RWPE2 (cell line): ENCODE measurements at regions not wholly inside any gene's neighbourhood (a gene's known extent, or its start where the extent isn't known, plus 50 kb on each side); places are given as distances from the start of the nearest gene placed in this dataset.

Experiments
- ATAC-seq: fragments of 200-7000 bp; cut with Tn5 transposase; 3 replicates; pipeline ENCODE4 v1.9.1; 2021; ENCODE audit warnings: low read depth
- DNase-seq: peaks from one replicate; pipeline ENCODE4 v3.0.0-alpha.2; 2020; ENCODE audit warnings: low spot score
- H3K27ac ChIP-seq: fragments of 450-650 bp; 2 replicates; pipeline ENCODE4 v1.5.1; 2017; ENCODE audit warnings: mild to moderate bottlenecking; ENCODE audit not compliant: poor library complexity, severe bottlenecking
- H3K27me3 ChIP-seq: fragments of 250-450 bp; sonication (Bioruptor Pico); 2 replicates; pipeline ENCODE4 v1.5.1; 2021; ENCODE audit warnings: mild to moderate bottlenecking, moderate library complexity; ENCODE audit not compliant: insufficient read depth, poor library complexity, severe bottlenecking
- H3K36me3 ChIP-seq: fragments of 250-450 bp; sonication (Bioruptor Pico); 2 replicates; pipeline ENCODE4 v1.5.1; 2020; ENCODE audit warnings: low read depth, mild to moderate bottlenecking, moderate library complexity
- H3K4me1 ChIP-seq: fragments of 250-450 bp; sonication (Bioruptor Pico); 2 replicates; pipeline ENCODE4 v1.5.1; 2021; ENCODE audit warnings: mild to moderate bottlenecking, moderate library complexity; ENCODE audit not compliant: insufficient read depth, poor library complexity, severe bottlenecking
- H3K4me3 ChIP-seq: fragments of 250-450 bp; sonication (Bioruptor Pico); 2 replicates; pipeline ENCODE4 v1.5.1; 2021; ENCODE audit warnings: mild to moderate bottlenecking, moderate library complexity; ENCODE audit not compliant: severe bottlenecking
- H3K9me3 ChIP-seq: fragments of 250-450 bp; sonication (Bioruptor Pico); 2 replicates; pipeline ENCODE4 v1.5.1; 2021; ENCODE audit warnings: mild to moderate bottlenecking, moderate library complexity; ENCODE audit not compliant: severe bottlenecking
- CTCF ChIP-seq: fragments of 450-650 bp; IDR thresholded peaks from one replicate; pipeline ENCODE4 v1.5.1; 2017; ENCODE audit warnings: mild to moderate bottlenecking, moderate library complexity; ENCODE audit not compliant: poor library complexity, severe bottlenecking

GRCh38 chr10:106000721-106001120 is 1163.8 kb downstream of the SORCS1 start:
- Histone ChIP-seq H3K4me3 (no peak overlapping the region), H3K4me1 (no peaks in the 10 kb centered on the region), H3K27ac (no peak overlapping the region), H3K36me3 (no peaks in the 10 kb centered on the region), H3K9me3 (no peaks in the 10 kb centered on the region), H3K27me3 (no peaks in the 10 kb centered on the region)
- no peak for ATAC-seq
- TF ChIP-seq CTCF = no peak
- no peak for DNase-seq

- H3K4me3 ChIP-seq = no peak overlapping the region
- peak; percentile 83 for ATAC-seq
- TF ChIP-seq CTCF = no peak
Measured at GRCh38 chr10:105993609-105994008, 1170.9 kb downstream of the SORCS1 start.

GRCh38 chr10:105992928-105993327 is 1171.6 kb downstream of the SORCS1 start:
- Histone ChIP-seq H3K4me1 (peaks cover 5% of the 10 kb centered on the region), H3K36me3 (no peaks in the 10 kb centered on the region), H3K4me3 (no peak overlapping the region), H3K9me3 (no peaks in the 10 kb centered on the region), H3K27ac (no peak overlapping the region), H3K27me3 (no peaks in the 10 kb centered on the region)
- DNase-seq (no peak), ATAC-seq (no peak)
- TF ChIP-seq CTCF = no peak

More at GRCh38 chr10:105993609-105994008, 1170.9 kb downstream of the SORCS1 start:
- H3K9me3 ChIP-seq = no peaks in the 10 kb centered on the region
- no peak overlapping the region for H3K27ac ChIP-seq
- H3K4me1 ChIP-seq = peaks cover 5% of the 10 kb centered on the region
- H3K36me3 ChIP-seq = no peaks in the 10 kb centered on the region
- no peak for DNase-seq
- H3K27me3 ChIP-seq = no peaks in the 10 kb centered on the region

GRCh38 chr10:105990529-105990928 is 1174.0 kb downstream of the SORCS1 start:
- H3K9me3 ChIP-seq = no peaks in the 10 kb centered on the region
- no peak overlapping the region for H3K4me3 ChIP-seq
- no peak overlapping the region for H3K27ac ChIP-seq
- H3K36me3 ChIP-seq = no peaks in the 10 kb centered on the region
- H3K27me3 ChIP-seq = no peaks in the 10 kb centered on the region
- DNase-seq = no peak
- ATAC-seq = no peak
- peaks cover 5% of the 10 kb centered on the region for H3K4me1 ChIP-seq
- TF ChIP-seq CTCF = no peak

GRCh38 chr10:105989995-105990394 is 1174.5 kb downstream of the SORCS1 start:
- DNase-seq = peak; percentile 32
- Histone ChIP-seq H3K27me3 (no peaks in the 10 kb centered on the region), H3K27ac (no peak overlapping the region), H3K9me3 (no peaks in the 10 kb centered on the region), H3K36me3 (no peaks in the 10 kb centered on the region), H3K4me3 (no peak overlapping the region), H3K4me1 (peaks cover 5% of the 10 kb centered on the region)
- TF ChIP-seq CTCF = no peak
- no peak for ATAC-seq
